HEK293T (cell line): ENCODE measurements at regions not wholly inside any gene's neighbourhood (a gene's known extent, or its start where the extent isn't known, plus 50 kb on each side); places are given as distances from the start of the nearest gene placed in this dataset.

Experiments used
- CTCF ChIA-PET: fragments of 350-600 bp; formaldehyde crosslinking; extraction: SDS; loops from one replicate; lab custom pipeline; 2021; ENCODE audit warnings: antibody characterized with exemption, inconsistent platforms; lab: Yijun Ruan, JAX
- POLR2A ChIA-PET: fragments of 350-600 bp; formaldehyde crosslinking; extraction: SDS; loops from one replicate; lab custom pipeline; 2020; ENCODE audit warnings: antibody characterized with exemption, inconsistent platforms; lab: Yijun Ruan, JAX
- DNase-seq: peaks from one replicate; pipeline ENCODE4 v3.0.0; 2012; ENCODE audit warnings: mixed read lengths; ENCODE audit errors: extremely low spot score
- ARNT ChIP-seq: fragments of 450-650 bp; IDR thresholded peaks from 2 replicates; pipeline ENCODE4 v1.6.1; 2017; ENCODE audit warnings: mild to moderate bottlenecking
- BHLHE40 ChIP-seq: fragments of 450-650 bp; IDR thresholded peaks from 2 replicates; pipeline ENCODE4 v1.6.1; 2016; ENCODE audit warnings: mild to moderate bottlenecking, moderate library complexity, borderline replicate concordance
- CTBP1 ChIP-seq: fragments of 450-650 bp; IDR thresholded peaks from 2 replicates; pipeline ENCODE4 v1.6.1; 2016; ENCODE audit warnings: borderline replicate concordance
- ELF4 ChIP-seq: fragments of 450-650 bp; IDR thresholded peaks from 2 replicates; pipeline ENCODE4 v1.6.1; 2017; ENCODE audit warnings: antibody characterized with exemption
- FOXA1 ChIP-seq: fragments of 450-650 bp; IDR thresholded peaks from 2 replicates; pipeline ENCODE4 v1.6.1; 2016; ENCODE audit warnings: mild to moderate bottlenecking
- FOXK2 ChIP-seq: fragments of 450-650 bp; IDR thresholded peaks from 2 replicates; pipeline ENCODE4 v1.6.1; 2016; ENCODE audit warnings: mild to moderate bottlenecking
- FOXM1 ChIP-seq: fragments of 450-650 bp; IDR thresholded peaks from 2 replicates; pipeline ENCODE4 v1.6.1; 2017; ENCODE audit warnings: mild to moderate bottlenecking, borderline replicate concordance
- HDGF ChIP-seq: fragments of 450-650 bp; IDR thresholded peaks from 2 replicates; pipeline ENCODE4 v1.6.1; 2017; ENCODE audit warnings: antibody characterized with exemption, borderline replicate concordance
- L3MBTL2 ChIP-seq: fragments of 450-650 bp; conservative IDR thresholded peaks from 2 replicates; pipeline ENCODE4 v1.6.1; 2016; ENCODE audit warnings: mild to moderate bottlenecking
- LEF1 ChIP-seq: fragments of 450-650 bp; IDR thresholded peaks from 2 replicates; pipeline ENCODE4 v1.6.1; 2017; ENCODE audit warnings: mild to moderate bottlenecking, borderline replicate concordance
- NFRKB ChIP-seq: fragments of 450-650 bp; IDR thresholded peaks from 2 replicates; pipeline ENCODE4 v1.6.1; 2016; ENCODE audit warnings: mild to moderate bottlenecking, moderate library complexity
- SP1 ChIP-seq: fragments of 450-650 bp; IDR thresholded peaks from 2 replicates; pipeline ENCODE4 v1.6.1; 2017
- SUZ12 ChIP-seq: fragments of 450-650 bp; IDR thresholded peaks from 2 replicates; pipeline ENCODE4 v1.6.1; 2016; ENCODE audit warnings: mild to moderate bottlenecking
- TARDBP ChIP-seq: fragments of 450-650 bp; IDR thresholded peaks from 2 replicates; pipeline ENCODE4 v1.6.1; 2016
- ZNF384 ChIP-seq: fragments of 450-650 bp; IDR thresholded peaks from 2 replicates; pipeline ENCODE4 v1.6.1; 2016
- TF ChIP-seq, protein P1 (sequence below): fragments of 450-650 bp; IDR thresholded peaks from 2 replicates; pipeline ENCODE4 v1.6.1; 2016

DNA sequence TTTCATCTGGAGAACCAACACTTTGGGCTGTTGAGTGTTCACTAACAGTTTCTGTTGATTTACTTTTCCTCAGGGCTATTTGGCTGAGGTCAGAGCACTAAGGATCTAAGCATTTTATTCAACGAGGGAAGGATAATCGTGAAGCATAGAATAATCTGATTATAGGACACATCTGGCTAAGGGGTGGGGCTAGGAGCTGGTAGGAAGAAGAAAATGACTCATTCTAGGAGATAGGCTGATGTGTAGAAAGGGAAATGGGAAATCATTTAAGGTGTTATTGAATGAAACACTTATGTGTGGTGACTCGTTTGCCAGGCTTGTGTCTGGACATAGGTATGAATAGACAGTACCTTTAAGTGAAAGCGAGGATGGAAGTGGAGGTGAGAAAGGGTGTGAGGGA, 167.2 kb downstream of the ETNK1 start:
- ChIA-PET CTCF (no interaction called here), POLR2A (no interaction called here)
- TF ChIP-seq FOXM1 = no peak
- TF ChIP-seq FOXA1 = no peak
- TF ChIP-seq, protein P1, sequence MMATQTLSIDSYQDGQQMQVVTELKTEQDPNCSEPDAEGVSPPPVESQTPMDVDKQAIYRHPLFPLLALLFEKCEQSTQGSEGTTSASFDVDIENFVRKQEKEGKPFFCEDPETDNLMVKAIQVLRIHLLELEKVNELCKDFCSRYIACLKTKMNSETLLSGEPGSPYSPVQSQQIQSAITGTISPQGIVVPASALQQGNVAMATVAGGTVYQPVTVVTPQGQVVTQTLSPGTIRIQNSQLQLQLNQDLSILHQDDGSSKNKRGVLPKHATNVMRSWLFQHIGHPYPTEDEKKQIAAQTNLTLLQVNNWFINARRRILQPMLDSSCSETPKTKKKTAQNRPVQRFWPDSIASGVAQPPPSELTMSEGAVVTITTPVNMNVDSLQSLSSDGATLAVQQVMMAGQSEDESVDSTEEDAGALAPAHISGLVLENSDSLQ = no peak
- TF ChIP-seq L3MBTL2 = no peak
- TF ChIP-seq HDGF = no peak
- TF ChIP-seq TARDBP = no peak
- TF ChIP-seq ARNT = no peak
- no peak for TF ChIP-seq ELF4
- TF ChIP-seq LEF1 = no peak
- TF ChIP-seq CTBP1 = no peak
- no peak for TF ChIP-seq FOXK2
- TF ChIP-seq BHLHE40 = no peak
- no peak for TF ChIP-seq SP1
- no peak for TF ChIP-seq NFRKB
- TF ChIP-seq SUZ12 = no peak
- no peak for TF ChIP-seq ZNF384
- no peak for DNase-seq

DNA sequence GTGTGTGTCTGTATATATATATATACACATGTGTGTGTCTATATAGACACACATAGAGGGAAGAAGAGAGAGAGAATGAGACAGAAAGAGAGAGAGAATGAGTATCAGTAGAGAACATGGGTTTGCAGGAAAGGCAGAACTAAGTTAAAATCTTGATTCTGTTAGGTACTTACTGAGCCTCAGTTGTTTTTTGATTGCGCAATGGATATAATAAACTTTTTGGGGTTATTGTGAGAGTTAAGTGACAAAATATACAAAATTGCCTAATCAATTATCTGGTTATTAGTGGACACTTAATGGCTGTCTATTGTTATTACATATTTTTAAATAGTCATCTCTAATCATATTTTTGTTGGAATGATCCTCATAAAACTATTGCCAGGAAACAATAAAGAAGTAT, 169.0 kb downstream of the ETNK1 start:
- CTCF ChIA-PET = no interaction called here
- TF ChIP-seq CTBP1 = no peak
- no peak for TF ChIP-seq FOXK2
- no peak for TF ChIP-seq BHLHE40
- no peak for TF ChIP-seq ZNF384
- DNase-seq = no peak
- POLR2A ChIA-PET = no interaction called here

DNA sequence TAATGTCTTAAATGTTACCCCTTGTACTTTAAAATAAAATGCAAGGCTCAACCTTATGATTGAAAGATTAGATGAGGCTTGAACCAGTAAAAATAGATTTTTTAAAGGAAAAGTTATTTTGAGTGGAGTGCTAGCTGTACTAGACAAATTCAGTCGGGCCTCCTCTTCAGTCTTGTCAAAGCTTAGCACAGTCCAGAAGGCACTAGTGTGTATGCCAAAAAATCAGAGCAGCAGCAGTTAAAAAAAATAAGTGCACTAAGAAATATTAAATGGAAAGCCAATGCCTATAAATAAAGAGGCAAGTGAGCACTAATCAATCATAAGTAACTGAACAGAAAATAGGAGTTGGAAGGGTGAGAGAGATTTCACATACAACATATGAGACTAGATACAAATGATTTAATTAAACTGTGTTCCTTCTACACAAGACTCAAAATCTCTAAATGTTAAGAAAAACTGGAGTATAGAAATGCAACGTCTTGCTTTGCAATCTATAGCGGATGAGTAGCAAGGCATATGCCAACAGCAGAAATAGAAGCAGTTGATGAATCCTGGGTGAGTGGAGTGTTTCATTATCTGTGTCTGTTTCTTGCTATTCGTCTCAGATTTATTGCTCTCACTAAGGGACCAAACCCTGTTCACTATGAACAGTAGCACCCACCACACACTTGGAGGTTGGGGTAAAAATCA, 172.1 kb downstream of the ETNK1 start:
- DNase-seq = no peak
- CTCF ChIA-PET = no interaction called here
- no peak for TF ChIP-seq FOXK2
- no peak for TF ChIP-seq HDGF
- TF ChIP-seq FOXA1 = no peak
- TF ChIP-seq ELF4 = no peak
- TF ChIP-seq FOXM1 = no peak
- TF ChIP-seq TARDBP = no peak
- TF ChIP-seq ARNT = no peak
- no peak for TF ChIP-seq L3MBTL2
- no peak for TF ChIP-seq LEF1
- TF ChIP-seq SP1 = no peak
- TF ChIP-seq, protein P1 = no peak
- no peak for TF ChIP-seq BHLHE40
- TF ChIP-seq ZNF384 = no peak
- TF ChIP-seq NFRKB = no peak
- no peak for TF ChIP-seq SUZ12
- no peak for TF ChIP-seq CTBP1
- POLR2A ChIA-PET = no interaction called here

DNA sequence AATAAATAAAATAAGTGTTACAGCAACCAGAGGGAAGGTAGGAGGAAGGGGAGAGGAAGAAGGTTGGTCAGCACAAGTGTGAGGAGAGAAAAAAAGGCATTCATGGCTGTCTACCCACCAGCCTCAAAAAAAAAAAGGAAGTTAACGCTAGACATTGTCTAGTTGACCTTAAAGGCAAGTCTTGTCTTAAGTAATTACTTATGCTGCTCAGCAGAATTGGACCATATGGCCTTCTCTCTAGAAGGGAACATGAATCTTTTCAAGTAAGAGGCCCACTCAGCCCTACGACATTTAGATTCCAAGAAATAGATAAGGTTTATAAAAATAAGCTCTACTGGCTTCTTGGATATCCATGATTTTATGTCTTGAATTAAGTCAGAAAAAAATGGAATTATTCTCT, 172.7 kb downstream of the ETNK1 start:
- ChIA-PET POLR2A (no interaction called here), CTCF (interaction anchor here (0.6 kb wide), 1 partner anchor 134 kb away, joined by 3 read pairs; no protein-coding TSS in a partner anchor)

DNA sequence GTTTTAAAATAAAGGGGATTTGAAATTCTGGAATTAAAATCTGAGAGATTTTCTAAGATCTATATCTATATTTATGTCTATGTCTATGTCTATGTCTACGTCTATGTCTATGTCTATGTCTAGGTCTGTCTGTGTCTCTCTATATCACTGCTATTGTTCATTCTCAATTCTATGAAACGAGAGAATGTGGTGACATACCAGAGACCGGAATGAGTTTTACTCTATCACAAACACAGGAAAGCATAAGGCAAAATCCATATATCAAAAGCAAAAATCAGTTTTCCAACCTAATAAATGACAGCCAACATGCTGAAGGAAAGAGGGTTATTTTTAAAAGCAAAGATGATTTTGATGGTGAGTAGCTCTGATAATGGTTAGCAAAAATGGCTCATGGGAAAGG, 173.1 kb downstream of the ETNK1 start:
- CTCF ChIA-PET = interaction anchor here (0.6 kb wide), 1 partner anchor 134 kb away, joined by 3 read pairs; no protein-coding TSS in a partner anchor
- TF ChIP-seq FOXA1 = no peak
- TF ChIP-seq ELF4 = no peak
- no peak for TF ChIP-seq CTBP1
- no peak for TF ChIP-seq ARNT
- no peak for TF ChIP-seq SUZ12
- TF ChIP-seq FOXK2 = no peak
- no peak for TF ChIP-seq L3MBTL2
- TF ChIP-seq LEF1 = no peak
- TF ChIP-seq NFRKB = no peak
- TF ChIP-seq TARDBP = no peak
- TF ChIP-seq SP1 = no peak
- no peak for TF ChIP-seq FOXM1
- TF ChIP-seq BHLHE40 = no peak
- TF ChIP-seq HDGF = no peak
- no peak for TF ChIP-seq ZNF384
- TF ChIP-seq, protein P1 = no peak

More for the DNA sequence above, 172.7 kb downstream of the ETNK1 start:
- no peak for TF ChIP-seq FOXK2
- TF ChIP-seq BHLHE40 = no peak
- no peak for TF ChIP-seq L3MBTL2
- TF ChIP-seq SP1 = no peak
- TF ChIP-seq SUZ12 = no peak
- no peak for TF ChIP-seq CTBP1
- no peak for TF ChIP-seq FOXM1
- no peak for TF ChIP-seq NFRKB
- no peak for TF ChIP-seq LEF1
- no peak for TF ChIP-seq ARNT
- TF ChIP-seq ZNF384 = no peak
- no peak for TF ChIP-seq TARDBP
- no peak for TF ChIP-seq ELF4
- TF ChIP-seq, protein P1 = no peak
- TF ChIP-seq HDGF = no peak
- DNase-seq = no peak

DNA sequence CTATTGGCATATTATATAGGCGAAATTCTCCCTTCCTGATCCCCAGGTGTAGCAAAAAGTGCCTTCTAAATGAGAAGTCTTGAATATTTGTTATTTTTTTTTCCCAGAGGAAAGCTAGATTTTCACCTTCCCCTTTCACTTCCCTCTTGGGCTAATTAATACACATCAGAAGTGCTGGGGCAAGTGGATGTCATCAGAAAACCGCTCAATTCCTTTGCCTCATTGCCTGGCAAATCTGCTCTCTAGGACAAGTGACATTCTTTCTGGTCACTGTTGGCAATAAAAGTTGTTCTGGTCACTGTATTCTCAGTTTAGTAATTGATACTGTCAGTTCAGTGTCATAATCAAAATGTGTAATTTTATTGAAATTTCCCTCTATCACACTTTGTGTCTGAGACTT, 174.5 kb downstream of the ETNK1 start:
- ChIA-PET POLR2A (no interaction called here), CTCF (no interaction called here)
- DNase-seq = no peak
- no peak for TF ChIP-seq SUZ12

More for the DNA sequence above, 173.1 kb downstream of the ETNK1 start:
- POLR2A ChIA-PET = no interaction called here
- no peak for DNase-seq
